Mesenchymal stem cell (in vitro differentiated cells and primary cell): ENCODE measurements at regions not wholly inside any gene's neighbourhood (a gene's known extent, or its start where the extent isn't known, plus 50 kb on each side); places are given as distances from the start of the nearest gene placed in this dataset.

Source experiments
- DNase-seq: peaks from one replicate; pipeline ENCODE4 v3.0.0-alpha.2; 2013
- H2AFZ ChIP-seq: one replicate; pipeline ENCODE4 v1.6.1; 2013; ENCODE audit warnings: low read depth, mild to moderate bottlenecking, control low read depth, inconsistent platforms, low read length, moderate library complexity
- H2AK5ac ChIP-seq: 2 replicates; pipeline ENCODE4 v1.6.1; 2013; ENCODE audit warnings: low read length, moderate library complexity, mild to moderate bottlenecking, inconsistent platforms; ENCODE audit not compliant: severe bottlenecking
- H2BK120ac ChIP-seq: one replicate; pipeline ENCODE4 v1.6.1; 2013; ENCODE audit warnings: low read depth, mild to moderate bottlenecking, inconsistent platforms, low read length, moderate library complexity
- H2BK12ac ChIP-seq, 2 experiments: one replicate each; pipeline ENCODE4 v1.6.1; 2013; ENCODE audit warnings: inconsistent platforms in 2 of 2, low read length in 2 of 2, mild to moderate bottlenecking in 2 of 2, moderate library complexity in 2 of 2, control low read depth in 1 of 2
- H2BK15ac ChIP-seq: one replicate; pipeline ENCODE4 v1.6.1; 2013; ENCODE audit warnings: mild to moderate bottlenecking, low read depth, inconsistent platforms; ENCODE audit not compliant: poor library complexity, severe bottlenecking
- H2BK5ac ChIP-seq: 2 replicates; pipeline ENCODE4 v1.6.1; 2013; ENCODE audit warnings: low read depth, mild to moderate bottlenecking, low read length, control low read depth, inconsistent platforms; ENCODE audit not compliant: poor library complexity, severe bottlenecking
- H3K14ac ChIP-seq, 2 experiments: one replicate each; pipeline ENCODE4 v1.6.1; 2013; ENCODE audit warnings: inconsistent platforms in 2 of 2, low read length in 2 of 2, control low read depth in 1 of 2, mild to moderate bottlenecking in 1 of 2, moderate library complexity in 1 of 2
- H3K18ac ChIP-seq, 2 experiments: one replicate each; pipeline ENCODE4 v1.6.1; 2013; ENCODE audit warnings: inconsistent platforms in 2 of 2, low read length in 2 of 2, control low read depth in 1 of 2, low read depth in 1 of 2, mild to moderate bottlenecking in 1 of 2
- H3K23ac ChIP-seq, 2 experiments: one replicate each; pipeline ENCODE4 v1.6.1; 2013; ENCODE audit warnings: inconsistent platforms in 2 of 2, low read length in 2 of 2, mild to moderate bottlenecking in 2 of 2, moderate library complexity in 2 of 2, control low read depth in 1 of 2
- H3K27ac ChIP-seq: 2 replicates; pipeline ENCODE4 v1.5.1; 2013; ENCODE audit warnings: mild to moderate bottlenecking, moderate library complexity, low read length, control low read depth, inconsistent platforms; ENCODE audit not compliant: poor library complexity, severe bottlenecking
- H3K27me3 ChIP-seq, 2 experiments: 2 replicates each; pipeline versions ENCODE4 v1.6.1 to v1.7.0; 2013; ENCODE audit warnings: low read length in 2 of 2, mild to moderate bottlenecking in 2 of 2, moderate library complexity in 2 of 2, control low read depth in 1 of 2, inconsistent platforms in 1 of 2; ENCODE audit not compliant: control insufficient read depth in 1 of 2, insufficient read depth in 1 of 2
- H3K36me3 ChIP-seq, 2 experiments: 2 replicates each; pipeline versions ENCODE4 v1.6.1 to v1.7.0; 2013; ENCODE audit warnings: low read length in 2 of 2, control low read depth in 1 of 2, inconsistent platforms in 1 of 2, low read depth in 1 of 2, mild to moderate bottlenecking in 1 of 2; ENCODE audit not compliant: insufficient read depth in 2 of 2, control insufficient read depth in 1 of 2
- H3K4ac ChIP-seq, 2 experiments: one replicate each; pipeline ENCODE4 v1.6.1; 2013; ENCODE audit warnings: inconsistent platforms in 2 of 2, low read length in 2 of 2, mild to moderate bottlenecking in 2 of 2, moderate library complexity in 2 of 2, control low read depth in 1 of 2, low read depth in 1 of 2
- H3K4me1 ChIP-seq: 2 replicates; pipeline ENCODE4 v1.6.1; 2013; ENCODE audit warnings: low read depth, low read length, control low read depth; ENCODE audit not compliant: control insufficient read depth, insufficient read depth
- H3K4me2 ChIP-seq: 2 replicates; pipeline ENCODE4 v1.6.1; 2013; ENCODE audit warnings: low read length, mild to moderate bottlenecking, inconsistent platforms; ENCODE audit not compliant: poor library complexity, severe bottlenecking
- H3K4me3 ChIP-seq, 2 experiments: 2 replicates each; pipeline versions ENCODE4 v1.5.1 to v1.7.0; 2013; ENCODE audit warnings: low read length in 2 of 2, mild to moderate bottlenecking in 2 of 2, control low read depth in 1 of 2, low read depth in 1 of 2; ENCODE audit not compliant: insufficient read depth in 1 of 2
- H3K79me1 ChIP-seq: replicated peaks from 2 replicates; pipeline ENCODE4 v1.6.1; 2013; ENCODE audit warnings: mild to moderate bottlenecking, control low read depth, low read length, inconsistent platforms; ENCODE audit not compliant: poor library complexity, severe bottlenecking
- H3K9ac ChIP-seq: 2 replicates; pipeline ENCODE4 v1.7.0; 2013; ENCODE audit warnings: mild to moderate bottlenecking, low read length, moderate library complexity
- H3K9me3 ChIP-seq: 2 replicates; pipeline ENCODE4 v1.7.0; 2013; ENCODE audit warnings: mild to moderate bottlenecking, low read length; ENCODE audit not compliant: control insufficient read depth
- H4K8ac ChIP-seq: one replicate; pipeline ENCODE4 v1.6.1; 2013; ENCODE audit warnings: inconsistent platforms, mild to moderate bottlenecking, low read length, moderate library complexity
- H4K91ac ChIP-seq: one replicate; pipeline ENCODE4 v1.6.1; 2013; ENCODE audit warnings: mild to moderate bottlenecking, low read length, inconsistent platforms
- WGBS: methylation state at CpG from one replicate; pipeline ENCODE4 v1.1.7; 2013; ENCODE audit warnings: mixed read lengths; 5-methylcytosine and 5-hydroxymethylcytosine counted together

GRCh38 chr12:19958389-19958788 lies 409.9 kb upstream of the PDE3A start:
- no peak for DNase-seq
- Histone ChIP-seq H3K9ac (no peak overlapping the region), H3K27ac (no peak overlapping the region), H3K14ac (no peak overlapping the region), H3K4me1 (no peaks in the 10 kb centered on the region), H3K4me2 (no peak overlapping the region), H2BK5ac (no peak overlapping the region), H2BK15ac (no peak overlapping the region), H4K8ac (no peak overlapping the region), H3K79me1 (no peaks in the 10 kb centered on the region), H2AFZ (no peak overlapping the region), H3K36me3 (no peaks in the 10 kb centered on the region), H3K4ac (no peak overlapping the region), H3K4me3 (no peak overlapping the region), H4K91ac (no peak overlapping the region), H3K18ac (no peak overlapping the region), H3K23ac (no peak overlapping the region), H2BK12ac (no peak overlapping the region), H3K27me3 (no peaks in the 10 kb centered on the region), H2AK5ac (no peak overlapping the region), H2BK120ac (no peak overlapping the region), H3K9me3 (no peaks in the 10 kb centered on the region)
- WGBS: no CpG with 5 or more reads among the region's 1 CpG

GRCh38 chr12:19959353-19959752 lies 409.0 kb upstream of the PDE3A start:
- H3K14ac ChIP-seq: no peak overlapping the region
- no peak overlapping the region for H4K8ac ChIP-seq
- no peak for DNase-seq
- no peak overlapping the region for H3K4me3 ChIP-seq
- no peak overlapping the region for H2AK5ac ChIP-seq
- H3K18ac ChIP-seq: no peak overlapping the region
- H2BK12ac ChIP-seq: no peak overlapping the region
- no peak overlapping the region for H4K91ac ChIP-seq
- no CpG with 5 or more reads among the region's 1 CpG for WGBS
- H3K9ac ChIP-seq: peak overlapping the region; percentile 36
- H3K79me1 ChIP-seq: no peaks in the 10 kb centered on the region
- no peaks in the 10 kb centered on the region for H3K9me3 ChIP-seq
- no peaks in the 10 kb centered on the region for H3K36me3 ChIP-seq
- H3K4me1 ChIP-seq: peaks cover 1% of the 10 kb centered on the region
- H3K27ac ChIP-seq: no peak overlapping the region
- no peak overlapping the region for H3K23ac ChIP-seq
- no peak overlapping the region for H3K4me2 ChIP-seq
- no peak overlapping the region for H2BK5ac ChIP-seq
- no peak overlapping the region for H3K4ac ChIP-seq
- H2BK120ac ChIP-seq: no peak overlapping the region
- no peak overlapping the region for H2AFZ ChIP-seq
- no peaks in the 10 kb centered on the region for H3K27me3 ChIP-seq
- H2BK15ac ChIP-seq: no peak overlapping the region

GRCh38 chr12:19960527-19960926 lies 407.8 kb upstream of the PDE3A start:
- no peaks in the 10 kb centered on the region for H3K36me3 ChIP-seq
- peaks cover 1% of the 10 kb centered on the region for H3K4me1 ChIP-seq
- H3K27me3 ChIP-seq: no peaks in the 10 kb centered on the region
- H2BK5ac ChIP-seq: no peak overlapping the region
- 100% methylated on average over 4 of the region's 4 CpGs for WGBS
- no peak overlapping the region for H3K4me3 ChIP-seq
- no peak for DNase-seq
- H3K27ac ChIP-seq: no peak overlapping the region
- no peak overlapping the region for H2BK120ac ChIP-seq
- no peak overlapping the region for H4K8ac ChIP-seq
- no peak overlapping the region for H3K23ac ChIP-seq
- no peak overlapping the region for H2AK5ac ChIP-seq
- H3K14ac ChIP-seq: no peak overlapping the region
- H2BK12ac ChIP-seq: no peak overlapping the region
- H2AFZ ChIP-seq: no peak overlapping the region
- no peaks in the 10 kb centered on the region for H3K79me1 ChIP-seq
- no peak overlapping the region for H4K91ac ChIP-seq
- no peak overlapping the region for H3K4ac ChIP-seq
- H2BK15ac ChIP-seq: no peak overlapping the region
- no peak overlapping the region for H3K18ac ChIP-seq
- H3K9ac ChIP-seq: no peak overlapping the region
- no peaks in the 10 kb centered on the region for H3K9me3 ChIP-seq
- no peak overlapping the region for H3K4me2 ChIP-seq

- Histone ChIP-seq H2BK15ac (peak overlapping the region; percentile 0), H3K9me3 (no peaks in the 10 kb centered on the region), H2AK5ac (no peak overlapping the region), H3K27me3 (no peaks in the 10 kb centered on the region), H3K4me2 (no peak overlapping the region), H4K91ac (no peak overlapping the region), H3K4me1 (peaks cover 1% of the 10 kb centered on the region), H4K8ac (no peak overlapping the region), H2BK120ac (no peak overlapping the region), H3K36me3 (no peaks in the 10 kb centered on the region), H3K14ac (no peak overlapping the region), H3K23ac (no peak overlapping the region), H2AFZ (no peak overlapping the region), H3K4ac (peak overlapping the region in 1 of 2 experiments; percentile 51), H3K18ac (no peak overlapping the region), H2BK12ac (no peak overlapping the region), H3K79me1 (no peaks in the 10 kb centered on the region), H3K4me3 (no peak overlapping the region), H3K27ac (no peak overlapping the region), H3K9ac (no peak overlapping the region), H2BK5ac (no peak overlapping the region)
- DNase-seq: no peak
- 71% methylated on average over 4 of the region's 5 CpGs for WGBS
Measured at GRCh38 chr12:19962192-19962591, 406.1 kb upstream of the PDE3A start.
